Osteocyte (in vitro differentiated cells): ENCODE measurements at regions not wholly inside any gene's neighbourhood (a gene's known extent, or its start where the extent isn't known, plus 50 kb on each side); places are given as distances from the start of the nearest gene placed in this dataset.

Experiments
- DNase-seq: peaks from one replicate; pipeline ENCODE4 v3.0.0; 2021; ENCODE audit warnings: mixed read lengths; ENCODE audit not compliant: unreplicated experiment; ENCODE audit errors: extremely low spot score
- H3K27ac Mint-ChIP-seq: one replicate; pipeline ENCODE4 v1.8.0; 2021; ENCODE audit warnings: mild to moderate bottlenecking, mixed read lengths; ENCODE audit not compliant: unreplicated experiment
- H3K27me3 Mint-ChIP-seq: one replicate; pipeline ENCODE4 v1.8.0; 2021; ENCODE audit warnings: mixed read lengths; ENCODE audit not compliant: unreplicated experiment
- H3K36me3 Mint-ChIP-seq: one replicate; pipeline ENCODE4 v1.8.0; 2021; ENCODE audit warnings: mixed read lengths; ENCODE audit not compliant: unreplicated experiment
- H3K4me1 Mint-ChIP-seq: one replicate; pipeline ENCODE4 v1.8.0; 2021; ENCODE audit warnings: mixed read lengths; ENCODE audit not compliant: unreplicated experiment
- H3K4me3 Mint-ChIP-seq: one replicate; pipeline ENCODE4 v1.8.0; 2021; ENCODE audit warnings: mild to moderate bottlenecking, moderate library complexity, mixed read lengths; ENCODE audit not compliant: unreplicated experiment
- H3K9me3 Mint-ChIP-seq: one replicate; pipeline ENCODE4 v1.8.0; 2021; ENCODE audit warnings: mixed read lengths; ENCODE audit not compliant: unreplicated experiment
- TF ChIP-seq, protein P1 (sequence below): fragments of 200-600 bp; sonication (generic); IDR thresholded peaks from 2 replicates; pipeline ENCODE4 v1.5.0; 2021; ENCODE audit warnings: antibody characterized with exemption, mild to moderate bottlenecking, moderate library complexity

DNA sequence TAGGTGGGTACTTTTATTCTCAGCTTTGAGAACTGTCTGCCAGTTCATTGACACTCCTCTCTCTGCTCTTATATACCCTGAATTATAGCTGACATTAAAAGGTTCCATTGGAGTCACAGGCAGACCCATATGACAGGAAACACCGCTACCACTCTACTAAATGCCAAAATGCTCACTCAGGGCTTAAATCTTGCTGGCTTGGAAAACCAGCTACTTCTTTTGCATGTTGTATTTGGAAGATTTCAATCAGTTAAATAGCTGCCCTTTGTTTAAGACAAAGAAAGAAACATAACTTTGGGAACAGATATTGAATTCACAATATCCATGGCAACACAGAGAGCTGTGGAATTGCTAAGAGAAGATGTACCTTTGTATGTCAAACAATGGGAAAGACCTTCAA, 876.5 kb downstream of the USP25 start:
- H3K27ac Mint-ChIP-seq = no peak overlapping the region
- H3K27me3 Mint-ChIP-seq = no peaks in the 10 kb centered on the region
- TF ChIP-seq, protein P1, sequence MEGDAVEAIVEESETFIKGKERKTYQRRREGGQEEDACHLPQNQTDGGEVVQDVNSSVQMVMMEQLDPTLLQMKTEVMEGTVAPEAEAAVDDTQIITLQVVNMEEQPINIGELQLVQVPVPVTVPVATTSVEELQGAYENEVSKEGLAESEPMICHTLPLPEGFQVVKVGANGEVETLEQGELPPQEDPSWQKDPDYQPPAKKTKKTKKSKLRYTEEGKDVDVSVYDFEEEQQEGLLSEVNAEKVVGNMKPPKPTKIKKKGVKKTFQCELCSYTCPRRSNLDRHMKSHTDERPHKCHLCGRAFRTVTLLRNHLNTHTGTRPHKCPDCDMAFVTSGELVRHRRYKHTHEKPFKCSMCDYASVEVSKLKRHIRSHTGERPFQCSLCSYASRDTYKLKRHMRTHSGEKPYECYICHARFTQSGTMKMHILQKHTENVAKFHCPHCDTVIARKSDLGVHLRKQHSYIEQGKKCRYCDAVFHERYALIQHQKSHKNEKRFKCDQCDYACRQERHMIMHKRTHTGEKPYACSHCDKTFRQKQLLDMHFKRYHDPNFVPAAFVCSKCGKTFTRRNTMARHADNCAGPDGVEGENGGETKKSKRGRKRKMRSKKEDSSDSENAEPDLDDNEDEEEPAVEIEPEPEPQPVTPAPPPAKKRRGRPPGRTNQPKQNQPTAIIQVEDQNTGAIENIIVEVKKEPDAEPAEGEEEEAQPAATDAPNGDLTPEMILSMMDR = no peak

DNA sequence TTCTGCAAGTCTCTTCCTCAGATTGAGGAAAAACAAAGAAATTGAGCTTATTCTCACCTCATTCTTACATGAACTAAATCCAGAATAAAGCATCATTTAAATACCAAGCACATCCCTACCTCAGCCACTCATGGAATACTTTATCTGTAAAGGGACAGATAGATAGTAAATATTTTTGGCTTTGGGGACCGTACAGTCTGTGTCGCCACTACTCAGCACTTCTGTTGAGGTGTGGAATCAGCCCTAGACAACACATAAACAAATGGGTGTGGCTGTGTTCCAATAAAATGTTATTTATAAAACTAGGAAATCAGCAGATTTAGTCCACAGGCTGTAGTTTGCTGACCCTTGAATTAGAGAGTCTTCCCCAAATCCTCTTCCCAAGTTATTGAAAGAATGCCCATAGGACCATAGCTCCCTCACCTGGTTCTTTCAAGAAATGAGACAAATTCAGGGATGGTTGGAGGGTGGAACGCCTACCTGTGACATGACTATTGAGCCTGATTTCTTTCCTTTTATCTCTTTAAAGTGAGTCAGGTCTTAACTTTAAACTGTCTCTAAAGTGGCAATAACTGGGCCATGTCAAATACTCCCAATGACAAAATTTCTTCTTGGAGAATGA, 878.5 kb downstream of the USP25 start:
- Mint-ChIP-seq H3K4me3 (no peak overlapping the region), H3K27ac (no peak overlapping the region), H3K36me3 (peaks cover 39% of the 10 kb centered on the region), H3K4me1 (no peaks in the 10 kb centered on the region), H3K27me3 (no peaks in the 10 kb centered on the region), H3K9me3 (peaks cover 4% of the 10 kb centered on the region)
- TF ChIP-seq, protein P1 = no peak
- DNase-seq = no peak

More for the DNA sequence above, 876.5 kb downstream of the USP25 start:
- no peaks in the 10 kb centered on the region for H3K9me3 Mint-ChIP-seq
- no peaks in the 10 kb centered on the region for H3K4me1 Mint-ChIP-seq
- H3K4me3 Mint-ChIP-seq = no peak overlapping the region
- DNase-seq = no peak
- H3K36me3 Mint-ChIP-seq = peaks cover 34% of the 10 kb centered on the region

DNA sequence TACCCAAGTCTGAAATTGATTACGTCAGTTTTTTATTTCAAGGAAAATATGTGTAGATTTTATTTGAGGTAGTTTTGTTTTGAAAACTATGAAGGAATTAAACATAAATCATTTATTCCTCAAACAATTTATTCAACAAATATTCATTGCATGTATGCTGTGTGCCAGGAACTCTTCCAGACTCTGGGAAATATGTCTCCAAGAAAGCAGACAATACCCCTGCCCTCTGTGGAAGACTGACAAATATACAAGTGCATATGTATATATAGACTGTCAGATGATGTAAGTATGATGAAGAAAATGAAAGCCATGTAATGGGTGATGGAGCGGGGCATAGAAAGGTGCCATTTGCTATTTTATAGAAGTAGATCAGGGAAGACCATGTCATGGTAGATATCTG, 889.5 kb downstream of the USP25 start:
- Mint-ChIP-seq H3K9me3 (peaks cover 4% of the 10 kb centered on the region), H3K27me3 (no peaks in the 10 kb centered on the region), H3K36me3 (peaks cover 28% of the 10 kb centered on the region), H3K4me1 (peaks cover 8% of the 10 kb centered on the region), H3K4me3 (no peak overlapping the region), H3K27ac (no peak overlapping the region)
- TF ChIP-seq, protein P1 = no peak
- DNase-seq = no peak

DNA sequence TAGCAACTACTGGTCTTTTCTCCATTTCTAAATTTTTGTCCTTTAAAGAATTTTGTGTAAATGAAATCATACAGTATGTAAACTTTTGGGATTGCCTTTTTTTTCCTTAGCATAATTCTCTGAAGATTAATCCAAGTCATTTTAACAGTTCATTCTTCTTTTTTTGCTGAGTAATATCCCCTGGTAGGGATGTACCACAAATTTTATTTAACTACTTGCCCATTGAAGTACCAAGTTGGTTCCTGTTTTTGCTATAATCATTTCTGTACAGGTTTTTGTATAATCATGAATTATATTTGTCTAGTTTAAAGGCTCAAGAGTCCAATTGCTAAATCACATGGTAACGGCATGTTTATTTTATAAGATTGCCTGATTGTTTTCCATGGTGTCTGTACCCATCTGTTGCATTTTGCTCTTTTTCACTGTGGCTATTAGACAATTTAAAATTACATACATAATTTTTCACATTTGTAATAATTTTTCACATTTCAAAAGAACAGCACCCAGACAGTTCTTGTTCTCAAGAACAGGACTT, 891.1 kb downstream of the USP25 start:
- Mint-ChIP-seq H3K36me3 (peaks cover 25% of the 10 kb centered on the region), H3K27me3 (no peaks in the 10 kb centered on the region), H3K27ac (no peak overlapping the region), H3K9me3 (peaks cover 4% of the 10 kb centered on the region), H3K4me1 (peaks cover 8% of the 10 kb centered on the region), H3K4me3 (no peak overlapping the region)
- TF ChIP-seq, protein P1 = no peak
- no peak for DNase-seq

DNA sequence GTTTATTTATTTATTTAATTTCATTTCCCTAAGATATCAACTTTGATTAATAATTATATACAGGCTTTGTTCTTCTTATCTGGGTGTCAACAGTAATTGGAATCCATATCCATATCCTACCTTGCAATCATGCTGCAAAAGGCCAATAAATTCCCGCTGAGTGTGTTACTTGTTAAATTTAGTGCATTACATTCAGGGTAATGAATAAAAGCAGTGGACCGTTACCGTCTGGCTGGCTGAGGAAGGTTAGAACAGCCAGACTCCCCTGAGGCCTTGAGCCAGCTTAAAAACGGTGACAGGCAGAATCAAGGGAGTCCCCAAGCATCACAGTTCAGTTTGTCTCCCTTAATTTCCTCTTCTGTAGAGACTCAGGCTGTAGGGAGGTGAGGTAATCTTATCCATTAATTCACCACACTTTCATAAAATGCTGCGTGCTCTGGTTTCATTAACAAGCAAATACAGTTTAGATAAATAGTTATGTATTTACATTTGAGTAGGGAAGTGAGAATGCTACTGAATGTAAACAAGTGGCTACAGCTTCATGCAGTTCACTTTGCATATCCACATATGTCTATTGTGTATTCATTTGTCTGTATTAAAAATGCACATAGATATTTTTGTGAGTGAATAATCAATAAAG, 888.2 kb upstream of the CXADR start:
- Mint-ChIP-seq H3K27ac (no peak overlapping the region), H3K27me3 (no peaks in the 10 kb centered on the region), H3K4me3 (no peak overlapping the region), H3K9me3 (peaks cover 4% of the 10 kb centered on the region), H3K4me1 (no peaks in the 10 kb centered on the region), H3K36me3 (peaks cover 15% of the 10 kb centered on the region)
- TF ChIP-seq, protein P1 = no peak
- no peak for DNase-seq
